ENCODE measurements at regions not wholly inside any gene's neighbourhood (a gene's known extent, or its start where the extent isn't known, plus 50 kb on each side); places are given as distances from the start of the nearest gene placed in this dataset.

DNA sequence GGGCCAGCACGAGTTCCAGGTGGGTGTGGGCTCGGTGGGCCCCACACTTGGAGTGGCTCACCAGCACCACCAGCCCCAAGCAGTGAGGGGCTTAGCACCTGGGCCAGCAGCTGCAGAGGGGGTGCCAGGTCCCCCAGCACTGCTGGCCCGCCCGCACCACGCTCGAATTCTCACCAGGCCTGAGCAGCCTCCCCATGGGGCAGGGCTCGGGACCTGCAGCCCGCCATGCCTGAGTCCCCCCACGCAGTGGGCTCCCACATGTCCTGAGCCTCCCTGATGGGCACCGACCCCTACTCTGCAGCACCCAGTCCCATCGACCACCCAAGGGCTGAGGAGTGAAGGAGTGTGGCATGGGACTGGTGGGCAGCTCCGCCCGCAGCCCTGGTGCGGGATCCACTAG is 593.4 kb downstream of the GABRG1 start:
- H3K27ac ChIP-seq: no peak overlapping the region
- DNase-seq: no peak
- intact Hi-C loops (cut with DNase I): no loop called here

GRCh38 chr4:45527160-45527559 is 596.7 kb downstream of the GABRG1 start:
- ATAC-seq: no peak
- no peaks in the 10 kb centered on the region for H3K36me3 ChIP-seq
- no peak for DNase-seq
- intact Hi-C loops (cut with DNase I): no loop called here
- TF ChIP-seq, protein P1, sequence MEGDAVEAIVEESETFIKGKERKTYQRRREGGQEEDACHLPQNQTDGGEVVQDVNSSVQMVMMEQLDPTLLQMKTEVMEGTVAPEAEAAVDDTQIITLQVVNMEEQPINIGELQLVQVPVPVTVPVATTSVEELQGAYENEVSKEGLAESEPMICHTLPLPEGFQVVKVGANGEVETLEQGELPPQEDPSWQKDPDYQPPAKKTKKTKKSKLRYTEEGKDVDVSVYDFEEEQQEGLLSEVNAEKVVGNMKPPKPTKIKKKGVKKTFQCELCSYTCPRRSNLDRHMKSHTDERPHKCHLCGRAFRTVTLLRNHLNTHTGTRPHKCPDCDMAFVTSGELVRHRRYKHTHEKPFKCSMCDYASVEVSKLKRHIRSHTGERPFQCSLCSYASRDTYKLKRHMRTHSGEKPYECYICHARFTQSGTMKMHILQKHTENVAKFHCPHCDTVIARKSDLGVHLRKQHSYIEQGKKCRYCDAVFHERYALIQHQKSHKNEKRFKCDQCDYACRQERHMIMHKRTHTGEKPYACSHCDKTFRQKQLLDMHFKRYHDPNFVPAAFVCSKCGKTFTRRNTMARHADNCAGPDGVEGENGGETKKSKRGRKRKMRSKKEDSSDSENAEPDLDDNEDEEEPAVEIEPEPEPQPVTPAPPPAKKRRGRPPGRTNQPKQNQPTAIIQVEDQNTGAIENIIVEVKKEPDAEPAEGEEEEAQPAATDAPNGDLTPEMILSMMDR (IDR thresholded peaks at IDR 0.05): no peak
- H3K27ac ChIP-seq: no peak overlapping the region
- no peak overlapping the region for H3K4me3 ChIP-seq
- no peaks in the 10 kb centered on the region for H3K27me3 ChIP-seq
- H3K9me3 ChIP-seq: no peaks in the 10 kb centered on the region
- H3K4me1 ChIP-seq: no peaks in the 10 kb centered on the region

More for the DNA sequence above, 593.4 kb downstream of the GABRG1 start:
- H3K36me3 ChIP-seq: no peaks in the 10 kb centered on the region
- peak; percentile 26 for ATAC-seq
- TF ChIP-seq, protein P1 (IDR thresholded peaks at IDR 0.05): no peak
- no peaks in the 10 kb centered on the region for H3K4me1 ChIP-seq
- H3K9me3 ChIP-seq: no peaks in the 10 kb centered on the region
- H3K27me3 ChIP-seq: no peaks in the 10 kb centered on the region
- H3K4me3 ChIP-seq: no peak overlapping the region

GRCh38 chr4:45518832-45519231 is 605.0 kb downstream of the GABRG1 start:
- Histone ChIP-seq H3K9me3 (no peaks in the 10 kb centered on the region), H3K4me1 (no peaks in the 10 kb centered on the region), H3K27me3 (no peaks in the 10 kb centered on the region), H3K4me3 (no peak overlapping the region), H3K36me3 (no peaks in the 10 kb centered on the region), H3K27ac (no peak overlapping the region)
- DNase-seq: no peak
- no peak for ATAC-seq
- TF ChIP-seq, protein P1 (IDR thresholded peaks at IDR 0.05): no peak
- intact Hi-C loops (cut with DNase I): no loop called here

DNA sequence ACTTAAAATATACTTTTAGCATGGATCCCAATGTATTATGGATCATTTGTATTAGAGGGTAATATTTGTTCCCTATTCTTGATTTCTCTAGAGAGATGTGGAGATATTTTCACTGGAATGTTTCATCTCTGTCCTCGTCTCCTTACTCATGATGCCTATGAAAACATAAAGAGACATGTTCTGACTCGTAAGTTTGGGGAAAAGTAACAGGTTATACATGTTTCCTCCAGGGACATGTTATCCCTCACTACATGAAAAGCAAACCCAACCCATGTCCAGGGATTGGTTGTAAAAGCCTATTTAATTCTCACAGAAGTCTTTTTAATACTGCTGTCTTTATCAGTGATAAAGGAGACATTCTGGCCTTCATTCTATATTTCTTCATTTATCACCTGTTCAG is 621.4 kb downstream of the GABRG1 start:
- Histone ChIP-seq H3K9me3 (no peaks in the 10 kb centered on the region), H3K36me3 (no peaks in the 10 kb centered on the region), H3K4me1 (no peaks in the 10 kb centered on the region), H3K27me3 (no peaks in the 10 kb centered on the region), H3K27ac (no peak overlapping the region), H3K4me3 (no peak overlapping the region)
- no peak for DNase-seq
- ATAC-seq: no peak
- TF ChIP-seq, protein P1 (IDR thresholded peaks at IDR 0.05): no peak
- intact Hi-C loops (cut with DNase I): no loop called here

DNA sequence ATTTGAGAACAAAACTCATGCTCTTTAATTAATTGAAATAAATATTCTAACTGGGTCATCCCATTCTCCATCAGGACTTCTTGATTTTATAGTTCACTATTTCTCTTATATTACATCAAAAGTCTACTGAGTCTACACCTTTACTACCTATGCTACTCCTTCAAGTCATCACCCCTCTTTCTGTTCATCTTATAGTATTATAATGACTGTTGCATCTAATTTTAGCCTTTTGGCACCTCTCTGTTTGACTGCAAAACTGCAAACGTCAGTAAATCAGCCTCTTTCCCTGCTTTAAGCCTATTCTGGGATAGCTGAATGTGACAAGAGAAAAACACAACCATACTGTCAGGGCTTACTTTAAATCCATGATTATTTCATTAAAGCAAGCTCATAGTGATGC is 639.1 kb downstream of the GABRG1 start:
- Histone ChIP-seq H3K9me3 (no peaks in the 10 kb centered on the region), H3K4me1 (no peaks in the 10 kb centered on the region), H3K27me3 (no peaks in the 10 kb centered on the region), H3K27ac (no peak overlapping the region), H3K4me3 (no peak overlapping the region), H3K36me3 (no peaks in the 10 kb centered on the region)
- no peak for ATAC-seq
- intact Hi-C loops (cut with DNase I): no loop called here
- no peak for DNase-seq
- TF ChIP-seq, protein P1 (IDR thresholded peaks at IDR 0.05): no peak

DNA sequence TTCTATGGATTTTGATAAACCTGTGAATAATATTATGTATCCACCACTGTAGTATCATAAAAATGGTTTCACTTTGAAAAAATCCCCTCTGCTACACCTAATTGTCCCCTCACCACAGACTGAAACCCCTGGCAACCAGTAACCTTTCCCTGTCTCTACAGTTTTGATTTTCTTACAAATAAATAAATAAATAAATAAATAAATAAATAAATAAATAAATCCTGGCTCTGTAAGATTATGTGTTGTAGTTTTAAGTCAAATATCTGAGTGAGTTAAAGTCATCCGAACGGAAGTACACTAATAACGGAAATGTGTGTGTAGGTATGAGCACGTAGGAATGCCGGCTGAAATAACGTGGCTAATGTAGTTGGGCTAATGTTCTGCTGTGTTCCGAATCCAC is 641.5 kb downstream of the GABRG1 start:
- ATAC-seq: no peak
- TF ChIP-seq, protein P1 (IDR thresholded peaks at IDR 0.05): no peak
- H3K4me3 ChIP-seq: no peak overlapping the region
- H3K4me1 ChIP-seq: no peaks in the 10 kb centered on the region
- H3K36me3 ChIP-seq: no peaks in the 10 kb centered on the region
- no peak for DNase-seq
- no peaks in the 10 kb centered on the region for H3K9me3 ChIP-seq
- H3K27ac ChIP-seq: no peak overlapping the region
- no peaks in the 10 kb centered on the region for H3K27me3 ChIP-seq
- intact Hi-C loops (cut with DNase I): no loop called here

Measured in upper lobe of right lung (tissue), 1 donor.